Kidney (tissue), 13 donors: ENCODE measurements at regions not wholly inside any gene's neighbourhood (a gene's known extent, or its start where the extent isn't known, plus 50 kb on each side); places are given as distances from the start of the nearest gene placed in this dataset.

ENCODE experiments used
- DNase-seq, 5 donors: peaks; one replicate each; pipeline ENCODE4 v3.0.0-alpha.2; 2013 to 2020
- FAIRE-seq: peaks from 2 replicates; lab custom pipeline; 2012; peaks lifted over from hg19 to GRCh38; lab: Jason Lieb, UNC
- H3K27ac ChIP-seq, 2 donors: one replicate each; pipeline ENCODE4 v1.7.0; 2013; ENCODE audit warnings: low read depth in 2 of 2, low read length in 2 of 2, inconsistent platforms in 1 of 2
- H3K27me3 ChIP-seq: one replicate; pipeline ENCODE4 v1.7.1; 2013; ENCODE audit warnings: low read length, inconsistent platforms; ENCODE audit not compliant: control insufficient read depth, insufficient read depth
- H3K36me3 ChIP-seq, 3 donors: one replicate each; pipeline versions ENCODE4 v1.7.0 to v1.7.1; 2013; ENCODE audit warnings: low read length in 3 of 3, control low read depth in 1 of 3, inconsistent platforms in 1 of 3; ENCODE audit not compliant: insufficient read depth in 3 of 3, control insufficient read depth in 2 of 3
- H3K4me1 ChIP-seq, 3 donors: one replicate each; pipeline versions ENCODE4 v1.7.0 to v1.7.1; 2013; ENCODE audit warnings: low read length in 3 of 3, inconsistent platforms in 1 of 3, low read depth in 1 of 3; ENCODE audit not compliant: control insufficient read depth in 2 of 3, insufficient read depth in 2 of 3
- H3K4me3 ChIP-seq, 3 donors: one replicate each; pipeline versions ENCODE4 v1.7.0 to v1.8.1; 2013; ENCODE audit warnings: low read length in 3 of 3, control low read depth in 1 of 3, inconsistent platforms in 1 of 3
- H3K9ac ChIP-seq, 3 donors: one replicate each; pipeline versions ENCODE4 v1.7.0 to v1.7.1; 2013; ENCODE audit warnings: low read length in 3 of 3, control low read depth in 1 of 3, inconsistent platforms in 1 of 3
- H3K9me3 ChIP-seq, 3 donors: one replicate each; pipeline versions ENCODE4 v1.7.0 to v1.7.1; 2013; ENCODE audit warnings: low read length in 3 of 3, control low read depth in 1 of 3, inconsistent platforms in 1 of 3; ENCODE audit not compliant: control insufficient read depth in 2 of 3, insufficient read depth in 1 of 3
- intact Hi-C: fragments of 100-400 bp; cut with DNase I; formaldehyde crosslinking; loops from one replicate; pipeline ENCODE4 v1.11.1; 2022
- TF ChIP-seq, protein P1 (sequence below): IDR thresholded peaks from 3 replicates; pipeline ENCODE4 v1.5.1; 2012; ENCODE audit warnings: mild to moderate bottlenecking, moderate library complexity, borderline replicate concordance; ENCODE audit not compliant: insufficient read depth; ENCODE audit errors: extremely low read depth
- donor health status: control.
- donor health status: control.
- donor health status: control.
- donor health status: control.
- donor health status: control.
- donor health status: DM: yes; HTN: yes; CAD: no.
- donor health status: Normal renal cell carcinoma (clear cell type).

- Histone ChIP-seq H3K27me3 (no peaks in the 10 kb centered on the region), H3K36me3 (no peaks in the 10 kb centered on the region), H3K27ac (no peak overlapping the region), H3K9me3 (no peaks in the 10 kb centered on the region), H3K9ac (no peak overlapping the region), H3K4me1 (no peaks in the 10 kb centered on the region), H3K4me3 (no peak overlapping the region)
- TF ChIP-seq, protein P1, sequence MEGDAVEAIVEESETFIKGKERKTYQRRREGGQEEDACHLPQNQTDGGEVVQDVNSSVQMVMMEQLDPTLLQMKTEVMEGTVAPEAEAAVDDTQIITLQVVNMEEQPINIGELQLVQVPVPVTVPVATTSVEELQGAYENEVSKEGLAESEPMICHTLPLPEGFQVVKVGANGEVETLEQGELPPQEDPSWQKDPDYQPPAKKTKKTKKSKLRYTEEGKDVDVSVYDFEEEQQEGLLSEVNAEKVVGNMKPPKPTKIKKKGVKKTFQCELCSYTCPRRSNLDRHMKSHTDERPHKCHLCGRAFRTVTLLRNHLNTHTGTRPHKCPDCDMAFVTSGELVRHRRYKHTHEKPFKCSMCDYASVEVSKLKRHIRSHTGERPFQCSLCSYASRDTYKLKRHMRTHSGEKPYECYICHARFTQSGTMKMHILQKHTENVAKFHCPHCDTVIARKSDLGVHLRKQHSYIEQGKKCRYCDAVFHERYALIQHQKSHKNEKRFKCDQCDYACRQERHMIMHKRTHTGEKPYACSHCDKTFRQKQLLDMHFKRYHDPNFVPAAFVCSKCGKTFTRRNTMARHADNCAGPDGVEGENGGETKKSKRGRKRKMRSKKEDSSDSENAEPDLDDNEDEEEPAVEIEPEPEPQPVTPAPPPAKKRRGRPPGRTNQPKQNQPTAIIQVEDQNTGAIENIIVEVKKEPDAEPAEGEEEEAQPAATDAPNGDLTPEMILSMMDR, result no peak
- intact Hi-C loops, result no loop called here
- no peak for DNase-seq
- no peak for FAIRE-seq
Observed at GRCh38 chr5:8695902-8696845, 827.2 kb downstream of the MTRR start.

DNA sequence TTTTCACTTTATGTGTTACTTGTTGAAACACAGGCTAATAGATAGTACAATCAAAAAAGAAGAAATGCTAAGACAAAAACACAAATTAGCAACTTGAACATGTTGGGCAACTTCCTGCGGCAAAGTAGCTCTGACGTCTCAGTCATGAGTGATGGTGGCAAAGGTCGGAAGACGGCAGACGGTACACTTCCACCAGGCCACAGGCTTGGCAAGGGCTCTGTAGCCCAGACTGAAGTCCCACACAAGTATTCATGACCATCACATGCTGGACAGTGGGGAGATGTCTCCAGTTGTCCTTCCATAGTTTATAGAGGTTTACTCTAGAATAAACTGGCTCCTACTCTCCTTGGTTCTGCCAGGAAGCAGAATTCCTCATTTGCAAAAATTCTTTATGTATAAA, 831.3 kb downstream of the MTRR start:
- H3K27ac ChIP-seq, result no peak overlapping the region
- no peak for DNase-seq

GRCh38 chr5:8700671-8701070, 831.7 kb downstream of the MTRR start:
- no peak for FAIRE-seq
- H3K9ac ChIP-seq, result no peak overlapping the region
- no peaks in the 10 kb centered on the region for H3K36me3 ChIP-seq
- H3K9me3 ChIP-seq, result no peaks in the 10 kb centered on the region
- TF ChIP-seq, protein P1, result no peak
- H3K4me1 ChIP-seq, result no peaks in the 10 kb centered on the region
- H3K27ac ChIP-seq, result no peak overlapping the region
- no peaks in the 10 kb centered on the region for H3K27me3 ChIP-seq
- no peak for DNase-seq
- intact Hi-C loops, result no loop called here
- no peak overlapping the region for H3K4me3 ChIP-seq

More for the DNA sequence above, 831.3 kb downstream of the MTRR start:
- Histone ChIP-seq H3K9ac (no peak overlapping the region), H3K9me3 (no peaks in the 10 kb centered on the region), H3K4me3 (no peak overlapping the region), H3K4me1 (no peaks in the 10 kb centered on the region), H3K27me3 (no peaks in the 10 kb centered on the region), H3K36me3 (no peaks in the 10 kb centered on the region)
- intact Hi-C loops, result no loop called here
- TF ChIP-seq, protein P1, result no peak
- no peak for FAIRE-seq
